HepG2 (cell line): ENCODE measurements at regions not wholly inside any gene's neighbourhood (a gene's known extent, or its start where the extent isn't known, plus 50 kb on each side); places are given as distances from the start of the nearest gene placed in this dataset.

Experiments
- ATAC-seq: fragments of 200-7000 bp; cut with Tn5 transposase; 3 replicates; pipeline ENCODE4 v1.9.1; 2020; ENCODE audit warnings: mild to moderate bottlenecking, moderate library complexity
- BruUV-seq: library from RNA; stranded (reverse); fragments of 400-500 nt; replicated peaks from 2 replicates; lab custom pipeline; 2021; lab: Mats Ljungman, UMichigan
- CTCF ChIA-PET: fragments of 300-600 bp; formaldehyde crosslinking; extraction: SDS; loops from one replicate; lab custom pipeline; 2021; ENCODE audit warnings: low total read pairs, inconsistent platforms, low intra/inter-chr PET ratio; lab: Yijun Ruan, JAX
- POLR2A ChIA-PET: fragments of 350-600 bp; sonication (Branson Sonifier 250); formaldehyde crosslinking; loops from one replicate; lab custom pipeline; 2020; ENCODE audit warnings: antibody characterized with exemption, inconsistent platforms; lab: Yijun Ruan, JAX
- DNase-seq: peaks from one replicate; pipeline ENCODE4 v3.0.0-alpha.2; 2015; ENCODE audit warnings: low spot score
- FAIRE-seq: peaks from 3 replicates; lab custom pipeline; 2011; peaks lifted over from hg19 to GRCh38; lab: Jason Lieb, UNC
- H2AFZ ChIP-seq: one replicate; pipeline ENCODE4 v1.6.1; 2011; ENCODE audit warnings: low read length, inconsistent platforms
- H3K27ac ChIP-seq: fragments of 300-600 bp; 3 replicates; pipeline ENCODE4 v1.8.0; 2011; ENCODE audit warnings: mixed run types, mild to moderate bottlenecking, mixed read lengths, low read length, inconsistent platforms; ENCODE audit not compliant: insufficient read depth; ENCODE audit errors: extremely low read length
- H3K27me3 ChIP-seq, 2 experiments: fragments of 200-600 bp in 1 of 2; 2 replicates in 1 of 2; 3 replicates in 1 of 2; pipeline versions ENCODE4 v1.6.0 to v1.8.0; 2011; ENCODE audit warnings: low read length in 2 of 2, mild to moderate bottlenecking in 2 of 2, moderate library complexity in 2 of 2, inconsistent platforms in 1 of 2; ENCODE audit not compliant: insufficient read depth in 2 of 2, control insufficient read depth in 1 of 2
- H3K36me3 ChIP-seq, 2 experiments: fragments of 200-600 bp in 1 of 2; replicated peaks in 1 of 2; 2 replicates in 1 of 2; 3 replicates in 1 of 2; pipeline versions ENCODE4 v1.5.1 to v1.8.0; 2011; ENCODE audit warnings: low read length in 2 of 2, inconsistent platforms in 1 of 2; ENCODE audit not compliant: insufficient read depth in 2 of 2, control insufficient read depth in 1 of 2
- H3K4me1 ChIP-seq: 2 replicates; pipeline ENCODE4 v1.5.1; 2012; ENCODE audit warnings: low read length, inconsistent platforms; ENCODE audit not compliant: insufficient read depth
- H3K4me2 ChIP-seq: 2 replicates; pipeline ENCODE4 v1.6.0; 2011; ENCODE audit warnings: low read depth, low read length, inconsistent platforms
- H3K4me3 ChIP-seq, 3 experiments: fragments of 200-600 bp in 1 of 3; sonication (generic), shearing (Covaris generic) in 1 of 3; replicated peaks in 1 of 3; 2 replicates each; pipeline ENCODE4 v1.5.1; 2011 to 2016; ENCODE audit warnings: low read length in 3 of 3, inconsistent platforms in 2 of 3, low read depth in 2 of 3, mild to moderate bottlenecking in 2 of 3, control low read depth in 1 of 3, mixed read lengths in 1 of 3; ENCODE audit not compliant: insufficient read depth in 1 of 3
- H3K79me2 ChIP-seq: one replicate; pipeline ENCODE4 v1.6.1; 2011; ENCODE audit warnings: low read length, inconsistent platforms; ENCODE audit not compliant: insufficient read depth
- H3K9ac ChIP-seq: 2 replicates; pipeline ENCODE4 v1.6.0; 2011; ENCODE audit warnings: mild to moderate bottlenecking, low read depth, low read length, inconsistent platforms; ENCODE audit not compliant: insufficient read depth
- H3K9me3 ChIP-seq: 2 replicates; pipeline ENCODE4 v1.5.1; 2012; ENCODE audit warnings: mild to moderate bottlenecking, low read length
- H4K20me1 ChIP-seq: 2 replicates; pipeline ENCODE4 v1.6.0; 2011; ENCODE audit warnings: inconsistent platforms, mild to moderate bottlenecking, low read length, moderate library complexity; ENCODE audit not compliant: insufficient read depth
- DMTF1 ChIP-seq: sonication (generic); formaldehyde crosslinking; IDR thresholded peaks from 2 replicates; pipeline ENCODE4 v1.4.0; 2020; ENCODE audit warnings: mild to moderate bottlenecking, missing genetic modification reagents
- E2F5 ChIP-seq: sonication (generic); formaldehyde crosslinking; conservative IDR thresholded peaks from 2 replicates; pipeline ENCODE4 v1.4.0; 2020; ENCODE audit warnings: missing genetic modification reagents
- FOXA3 ChIP-seq: IDR thresholded peaks from 2 replicates; pipeline ENCODE4 v1.6.1; 2016; ENCODE audit warnings: missing genetic modification reagents, missing compliant biosample characterization
- IRX3 ChIP-seq: sonication (generic); formaldehyde crosslinking; IDR thresholded peaks from 2 replicates; pipeline ENCODE4 v1.8.1; 2023; ENCODE audit warnings: mild to moderate bottlenecking, low read depth, missing genetic modification reagents, borderline replicate concordance
- KMT2B ChIP-seq: IDR thresholded peaks from 2 replicates; pipeline ENCODE4 v1.6.1; 2016; ENCODE audit warnings: missing genetic modification reagents, missing compliant biosample characterization
- MBD4 ChIP-seq: IDR thresholded peaks from 2 replicates; pipeline ENCODE4 v1.6.1; 2012; ENCODE audit warnings: low read length, inconsistent platforms, borderline replicate concordance
- PHF5A ChIP-seq: IDR thresholded peaks from one replicate; pipeline ENCODE4 v1.6.1; 2018; ENCODE audit warnings: low read depth, missing genetic modification reagents; ENCODE audit not compliant: unreplicated experiment
- RFXAP ChIP-seq: sonication (generic); formaldehyde crosslinking; IDR thresholded peaks from 2 replicates; pipeline ENCODE4 v1.4.0; 2020; ENCODE audit warnings: missing genetic modification reagents, borderline replicate concordance
- SETDB1 ChIP-seq: sonication (generic); formaldehyde crosslinking; IDR thresholded peaks from 2 replicates; pipeline ENCODE4 v1.5.1; 2020; ENCODE audit warnings: missing genetic modification reagents, mild to moderate bottlenecking, borderline replicate concordance
- SOX5 ChIP-seq: IDR thresholded peaks from 2 replicates; pipeline ENCODE4 v1.6.1; 2016; ENCODE audit warnings: borderline replicate concordance
- XBP1 ChIP-seq: sonication (generic); formaldehyde crosslinking; IDR thresholded peaks from 2 replicates; pipeline ENCODE4 v1.5.0; 2020; ENCODE audit warnings: missing genetic modification reagents
- ZFP36L2 ChIP-seq: sonication (generic); formaldehyde crosslinking; IDR thresholded peaks from 2 replicates; pipeline ENCODE4 v1.4.0; 2020; ENCODE audit warnings: missing genetic modification reagents
- ZMYM4 ChIP-seq: sonication (generic); formaldehyde crosslinking; IDR thresholded peaks from 2 replicates; pipeline ENCODE4 v1.8.1; 2023; ENCODE audit warnings: mild to moderate bottlenecking, missing genetic modification reagents
- ZNF781 ChIP-seq: sonication (generic); formaldehyde crosslinking; IDR thresholded peaks from 2 replicates; pipeline ENCODE4 v1.5.1; 2020; ENCODE audit warnings: borderline replicate concordance, mild to moderate bottlenecking, missing genetic modification reagents; ENCODE audit errors: not compliant biosample characterization
- whole genome bisulfite sequencing: methylation state at CpG from one replicate; pipeline ENCODE4 v1.1.6; 2017; ENCODE audit warnings: low lambda C conversion rate; 5-methylcytosine and 5-hydroxymethylcytosine counted together
- in situ Hi-C: cut with HindIII; loops from 2 replicates; pipeline ENCODE4 v1.10.0; 2017; ENCODE audit warnings: low pct_unique_long_range_greater_than_20kb; ENCODE audit not compliant: extremely low pct_ligation_motif_present
- intact Hi-C: fragments of 100-400 bp; cut with micrococcal nuclease; formaldehyde crosslinking; loops from one replicate; pipeline ENCODE4 v1.10.0; 2022; ENCODE audit not compliant: unreplicated experiment
- TF ChIP-seq, protein P1 (sequence below): sonication (generic); formaldehyde crosslinking; IDR thresholded peaks from 2 replicates; pipeline ENCODE4 v1.8.0; 2022; ENCODE audit warnings: mild to moderate bottlenecking, missing genetic modification reagents, moderate library complexity
- TF ChIP-seq, protein P2 (sequence below): IDR thresholded peaks from 2 replicates; pipeline ENCODE4 v1.6.1; 2016; ENCODE audit warnings: missing compliant biosample characterization, missing genetic modification reagents, borderline replicate concordance

- in situ Hi-C loops = no loop called here
- Histone ChIP-seq H3K27ac (no peak overlapping the region), H3K4me1 (no peaks in the 10 kb centered on the region), H2AFZ (no peak overlapping the region), H3K4me3 (no peak overlapping the region), H3K4me2 (no peak overlapping the region), H3K9me3 (no peaks in the 10 kb centered on the region), H3K79me2 (no peaks in the 10 kb centered on the region), H4K20me1 (no peaks in the 10 kb centered on the region), H3K27me3 (no peaks in the 10 kb centered on the region), H3K36me3 (no peaks in the 10 kb centered on the region), H3K9ac (no peak overlapping the region)
- FAIRE-seq (no peak), ATAC-seq (no peak), DNase-seq (no peak)
- TF ChIP-seq ZNF781 (CRISPR knock-in tag) = no peak
- no peak for TF ChIP-seq MBD4
- TF ChIP-seq, protein P1, sequence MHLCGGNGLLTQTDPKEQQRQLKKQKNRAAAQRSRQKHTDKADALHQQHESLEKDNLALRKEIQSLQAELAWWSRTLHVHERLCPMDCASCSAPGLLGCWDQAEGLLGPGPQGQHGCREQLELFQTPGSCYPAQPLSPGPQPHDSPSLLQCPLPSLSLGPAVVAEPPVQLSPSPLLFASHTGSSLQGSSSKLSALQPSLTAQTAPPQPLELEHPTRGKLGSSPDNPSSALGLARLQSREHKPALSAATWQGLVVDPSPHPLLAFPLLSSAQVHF = no peak
- no peak for TF ChIP-seq PHF5A (CRISPR knock-in tag)
- intact Hi-C loops = no loop called here
- no TSS peak for BruUV-seq
- POLR2A ChIA-PET = no interaction called here
- CTCF ChIA-PET = no interaction called here
- 0% methylated on average over 1 of the region's 1 CpG for WGBS
Observed at GRCh38 chrX:140292961-140293360, 211.9 kb downstream of the SOX3 start.

- FAIRE-seq = no peak
- ChIA-PET CTCF (no interaction called here), POLR2A (no interaction called here)
- ATAC-seq = no peak
- Histone ChIP-seq H3K9ac (no peak overlapping the region), H3K4me1 (no peaks in the 10 kb centered on the region), H2AFZ (no peak overlapping the region), H3K27me3 (no peaks in the 10 kb centered on the region), H4K20me1 (no peaks in the 10 kb centered on the region), H3K79me2 (no peaks in the 10 kb centered on the region), H3K27ac (no peak overlapping the region), H3K9me3 (no peaks in the 10 kb centered on the region), H3K36me3 (no peaks in the 10 kb centered on the region), H3K4me2 (no peak overlapping the region), H3K4me3 (no peak overlapping the region)
- BruUV-seq = no TSS peak
- WGBS = no CpG with 5 or more reads among the region's 2 CpGs
- in situ Hi-C loops (no loop called here), intact Hi-C loops (no loop called here)
- no peak for DNase-seq
- TF ChIP-seq IRX3 (CRISPR knock-in tag) (no peak), XBP1 (CRISPR knock-in tag) (no peak), ZFP36L2 (CRISPR knock-in tag) (no peak), E2F5 (no peak), SOX5 (CRISPR knock-in tag) (no peak), KMT2B (CRISPR knock-in tag) (no peak), FOXA3 (CRISPR knock-in tag) (no peak), ZMYM4 (no peak), DMTF1 (no peak), RFXAP (CRISPR knock-in tag) (no peak), SETDB1 (CRISPR knock-in tag) (no peak)
- TF ChIP-seq, protein P2, sequence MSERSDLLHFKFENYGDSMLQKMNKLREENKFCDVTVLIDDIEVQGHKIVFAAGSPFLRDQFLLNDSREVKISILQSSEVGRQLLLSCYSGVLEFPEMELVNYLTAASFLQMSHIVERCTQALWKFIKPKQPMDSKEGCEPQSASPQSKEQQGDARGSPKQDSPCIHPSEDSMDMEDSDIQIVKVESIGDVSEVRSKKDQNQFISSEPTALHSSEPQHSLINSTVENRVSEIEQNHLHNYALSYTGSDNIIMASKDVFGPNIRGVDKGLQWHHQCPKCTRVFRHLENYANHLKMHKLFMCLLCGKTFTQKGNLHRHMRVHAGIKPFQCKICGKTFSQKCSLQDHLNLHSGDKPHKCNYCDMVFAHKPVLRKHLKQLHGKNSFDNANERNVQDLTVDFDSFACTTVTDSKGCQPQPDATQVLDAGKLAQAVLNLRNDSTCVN (CRISPR knock-in tag) = no peak
Observed at GRCh38 chrX:140292188-140292587, 212.7 kb downstream of the SOX3 start.
